ENCODE measurements at regions not wholly inside any gene's neighbourhood (a gene's known extent, or its start where the extent isn't known, plus 50 kb on each side); places are given as distances from the start of the nearest gene placed in this dataset.

- Mint-ChIP-seq H3K27ac (peak overlapping the region in 1 of 2 donors; percentile 54), H3K36me3 (no peaks in the 10 kb centered on the region), H3K9me3 (peaks cover 4% of the 10 kb centered on the region), H3K4me3 (no peak overlapping the region), H3K4me1 (ENCODE audit: low read depth in 2 of 2) (peaks cover 17 to 25% of the 10 kb centered on the region in 2 donors), H3K27me3 (peaks cover 0 to 3% of the 10 kb centered on the region in 2 donors)
- ATAC-seq: no peak
- no peak for DNase-seq (ENCODE audit: low spot score)
These were observed 423.8 kb upstream of the JARID2 start for GRCh38 chr6:14822012-14822553.

GRCh38 chr6:14822679-14823078 is 423.2 kb upstream of the JARID2 start:
- ATAC-seq (no peak), DNase-seq (ENCODE audit: low spot score) (no peak)
- Mint-ChIP-seq H3K27ac (no peak overlapping the region), H3K36me3 (no peaks in the 10 kb centered on the region), H3K4me1 (ENCODE audit: low read depth in 2 of 2) (peaks cover 17 to 25% of the 10 kb centered on the region in 2 donors), H3K4me3 (no peak overlapping the region), H3K9me3 (peaks cover 4% of the 10 kb centered on the region), H3K27me3 (peaks cover 0 to 3% of the 10 kb centered on the region in 2 donors)

GRCh38 chr6:14824060-14824459 is 421.8 kb upstream of the JARID2 start:
- H3K27me3 Mint-ChIP-seq: peaks cover 0 to 4% of the 10 kb centered on the region in 2 donors
- ATAC-seq (no peak), DNase-seq (ENCODE audit: low spot score) (no peak)
- H3K36me3 Mint-ChIP-seq: no peaks in the 10 kb centered on the region
- H3K9me3 Mint-ChIP-seq: peaks cover 4% of the 10 kb centered on the region
- peaks cover 15 to 19% of the 10 kb centered on the region in 2 donors for H3K4me1 Mint-ChIP-seq (ENCODE audit: low read depth in 2 of 2)
- no peak overlapping the region for H3K4me3 Mint-ChIP-seq
- H3K27ac Mint-ChIP-seq: no peak overlapping the region

- Mint-ChIP-seq H3K4me3 (no peak overlapping the region), H3K27ac (no peak overlapping the region)
- no peak for ATAC-seq
These were observed 421.2 kb upstream of the JARID2 start for GRCh38 chr6:14824484-14825275.

GRCh38 chr6:14826456-14826855 is 419.4 kb upstream of the JARID2 start:
- no peaks in the 10 kb centered on the region for H3K36me3 Mint-ChIP-seq
- no peak overlapping the region for H3K27ac Mint-ChIP-seq
- ATAC-seq (no peak), DNase-seq (ENCODE audit: low spot score) (no peak)
- H3K4me3 Mint-ChIP-seq: no peak overlapping the region
- no peaks in the 10 kb centered on the region for H3K9me3 Mint-ChIP-seq
- H3K4me1 Mint-ChIP-seq (ENCODE audit: low read depth in 2 of 2): peaks cover 0 to 6% of the 10 kb centered on the region in 2 donors
- H3K27me3 Mint-ChIP-seq: peaks cover 0 to 10% of the 10 kb centered on the region in 2 donors

More at GRCh38 chr6:14824484-14825275, 421.2 kb upstream of the JARID2 start:
- H3K4me1 Mint-ChIP-seq (ENCODE audit: low read depth in 2 of 2): peaks cover 9 to 13% of the 10 kb centered on the region in 2 donors
- no peaks in the 10 kb centered on the region for H3K36me3 Mint-ChIP-seq
- peaks cover 0 to 4% of the 10 kb centered on the region in 2 donors for H3K27me3 Mint-ChIP-seq
- peaks cover 2% of the 10 kb centered on the region for H3K9me3 Mint-ChIP-seq
- no peak for DNase-seq (ENCODE audit: low spot score)

- peaks cover 0 to 10% of the 10 kb centered on the region in 2 donors for H3K27me3 Mint-ChIP-seq
- H3K4me3 Mint-ChIP-seq: no peak overlapping the region
- H3K9me3 Mint-ChIP-seq: no peaks in the 10 kb centered on the region
- DNase-seq (ENCODE audit: low spot score) (no peak), ATAC-seq (no peak)
- H3K27ac Mint-ChIP-seq: no peak overlapping the region
- no peaks in the 10 kb centered on the region for H3K36me3 Mint-ChIP-seq
- H3K4me1 Mint-ChIP-seq (ENCODE audit: low read depth in 2 of 2): peaks cover 0 to 6% of the 10 kb centered on the region in 2 donors
These were observed 418.5 kb upstream of the JARID2 start for GRCh38 chr6:14827354-14827753.

- no peaks in the 10 kb centered on the region for H3K9me3 Mint-ChIP-seq
- no peak for DNase-seq (ENCODE audit: low spot score)
- H3K27me3 Mint-ChIP-seq: peaks cover 0 to 10% of the 10 kb centered on the region in 2 donors
- H3K27ac Mint-ChIP-seq: no peak overlapping the region
- peaks cover 0 to 6% of the 10 kb centered on the region in 2 donors for H3K4me1 Mint-ChIP-seq (ENCODE audit: low read depth in 2 of 2)
- no peak for ATAC-seq
- H3K4me3 Mint-ChIP-seq: no peak overlapping the region
- no peaks in the 10 kb centered on the region for H3K36me3 Mint-ChIP-seq
These were observed 417.7 kb upstream of the JARID2 start for GRCh38 chr6:14828201-14828611.

GRCh38 chr6:14831070-14831469 is 414.8 kb upstream of the JARID2 start:
- Mint-ChIP-seq H3K4me3 (no peak overlapping the region), H3K27me3 (peaks cover under 1 to 10% of the 10 kb centered on the region in 2 donors)
- no peak for ATAC-seq

GRCh38 chr6:14831937-14832336 is 413.9 kb upstream of the JARID2 start:
- Mint-ChIP-seq H3K27ac (no peak overlapping the region), H3K4me1 (ENCODE audit: low read depth in 2 of 2) (peaks cover 3 to 4% of the 10 kb centered on the region in 2 donors), H3K36me3 (no peaks in the 10 kb centered on the region), H3K27me3 (peaks cover 9 to 17% of the 10 kb centered on the region in 2 donors), H3K9me3 (no peaks in the 10 kb centered on the region), H3K4me3 (no peak overlapping the region)
- DNase-seq (ENCODE audit: low spot score): no peak
- ATAC-seq: no peak

More at GRCh38 chr6:14831070-14831469, 414.8 kb upstream of the JARID2 start:
- no peak for DNase-seq (ENCODE audit: low spot score)
- Mint-ChIP-seq H3K4me1 (ENCODE audit: low read depth in 2 of 2) (no peaks in the 10 kb centered on the region), H3K36me3 (no peaks in the 10 kb centered on the region), H3K9me3 (no peaks in the 10 kb centered on the region), H3K27ac (peak overlapping the region in 1 of 2 donors; percentile 53)

- H3K36me3 Mint-ChIP-seq: no peaks in the 10 kb centered on the region
- H3K9me3 Mint-ChIP-seq: no peaks in the 10 kb centered on the region
- ATAC-seq (no peak), DNase-seq (ENCODE audit: low spot score) (no peak)
- no peak overlapping the region for H3K27ac Mint-ChIP-seq
- H3K4me3 Mint-ChIP-seq: no peak overlapping the region
- H3K4me1 Mint-ChIP-seq (ENCODE audit: low read depth in 2 of 2): peaks cover 8 to 9% of the 10 kb centered on the region in 2 donors
- peaks cover 11 to 20% of the 10 kb centered on the region in 2 donors for H3K27me3 Mint-ChIP-seq
These were observed 413.4 kb upstream of the JARID2 start for GRCh38 chr6:14832427-14832826.

- H3K4me1 Mint-ChIP-seq (ENCODE audit: low read depth in 2 of 2): peaks cover 13 to 14% of the 10 kb centered on the region in 2 donors
- H3K4me3 Mint-ChIP-seq: no peak overlapping the region
- no peak for DNase-seq (ENCODE audit: low spot score)
- no peaks in the 10 kb centered on the region for H3K9me3 Mint-ChIP-seq
- no peaks in the 10 kb centered on the region for H3K36me3 Mint-ChIP-seq
- H3K27ac Mint-ChIP-seq: no peak overlapping the region
- H3K27me3 Mint-ChIP-seq: peaks cover 22 to 29% of the 10 kb centered on the region in 2 donors
- ATAC-seq: no peak
These were observed 410.9 kb upstream of the JARID2 start for GRCh38 chr6:14834851-14835530.

- peaks cover 20 to 21% of the 10 kb centered on the region in 2 donors for H3K4me1 Mint-ChIP-seq (ENCODE audit: low read depth in 2 of 2)
- H3K27me3 Mint-ChIP-seq: peaks cover 22 to 24% of the 10 kb centered on the region in 2 donors
- H3K9me3 Mint-ChIP-seq: no peaks in the 10 kb centered on the region
- H3K4me3 Mint-ChIP-seq: no peak overlapping the region
- H3K27ac Mint-ChIP-seq: peak overlapping the region in 1 of 2 donors; percentile 18
- peaks cover 3% of the 10 kb centered on the region for H3K36me3 Mint-ChIP-seq
- DNase-seq (ENCODE audit: low spot score) (no peak), ATAC-seq (peak in 1 of 2 donors; percentile 64)
These were observed 408.4 kb upstream of the JARID2 start for GRCh38 chr6:14837435-14837834.

- Mint-ChIP-seq H3K36me3 (peaks cover 4% of the 10 kb centered on the region), H3K9me3 (no peaks in the 10 kb centered on the region), H3K27me3 (peaks cover 22 to 25% of the 10 kb centered on the region in 2 donors), H3K27ac (peak overlapping the region in 1 of 2 donors; percentile 18), H3K4me1 (ENCODE audit: low read depth in 2 of 2) (peaks cover 21 to 22% of the 10 kb centered on the region in 2 donors), H3K4me3 (no peak overlapping the region)
- DNase-seq (ENCODE audit: low spot score) (no peak), ATAC-seq (no peak)
These were observed 407.7 kb upstream of the JARID2 start for GRCh38 chr6:14838133-14838583.
